Effector memory CD4-positive, alpha-beta T cell (primary cell): ENCODE measurements at regions not wholly inside any gene's neighbourhood (a gene's known extent, or its start where the extent isn't known, plus 50 kb on each side); places are given as distances from the start of the nearest gene placed in this dataset.

Experiments used
- DNase-seq, 3 donors: peaks; one replicate each; pipeline ENCODE4 v3.0.0-alpha.2; 2020
- H3K27ac ChIP-seq: 2 replicates; pipeline ENCODE4 v1.7.0; 2013; ENCODE audit warnings: mild to moderate bottlenecking, low read length, moderate library complexity; ENCODE audit not compliant: insufficient read depth, poor library complexity, severe bottlenecking
- H3K27me3 ChIP-seq: replicated peaks from 2 replicates; pipeline ENCODE4 v1.7.0; 2013; ENCODE audit warnings: mild to moderate bottlenecking, low read length; ENCODE audit not compliant: insufficient read depth, control insufficient read depth, poor library complexity, severe bottlenecking
- H3K36me3 ChIP-seq: 2 replicates; pipeline ENCODE4 v1.7.0; 2013; ENCODE audit warnings: mild to moderate bottlenecking, low read length, moderate library complexity; ENCODE audit not compliant: control insufficient read depth, insufficient read depth
- H3K4me1 ChIP-seq: 2 replicates; pipeline ENCODE4 v1.7.0; 2013; ENCODE audit warnings: low read length, mild to moderate bottlenecking; ENCODE audit not compliant: control insufficient read depth, insufficient read depth, poor library complexity, severe bottlenecking
- H3K4me3 ChIP-seq: 2 replicates; pipeline ENCODE4 v1.7.0; 2013; ENCODE audit warnings: low read length, low read depth, mild to moderate bottlenecking; ENCODE audit not compliant: insufficient read depth, poor library complexity, severe bottlenecking
- H3K9me3 ChIP-seq: 2 replicates; pipeline ENCODE4 v1.7.0; 2013; ENCODE audit warnings: mild to moderate bottlenecking, low read length, moderate library complexity; ENCODE audit not compliant: control insufficient read depth

DNA sequence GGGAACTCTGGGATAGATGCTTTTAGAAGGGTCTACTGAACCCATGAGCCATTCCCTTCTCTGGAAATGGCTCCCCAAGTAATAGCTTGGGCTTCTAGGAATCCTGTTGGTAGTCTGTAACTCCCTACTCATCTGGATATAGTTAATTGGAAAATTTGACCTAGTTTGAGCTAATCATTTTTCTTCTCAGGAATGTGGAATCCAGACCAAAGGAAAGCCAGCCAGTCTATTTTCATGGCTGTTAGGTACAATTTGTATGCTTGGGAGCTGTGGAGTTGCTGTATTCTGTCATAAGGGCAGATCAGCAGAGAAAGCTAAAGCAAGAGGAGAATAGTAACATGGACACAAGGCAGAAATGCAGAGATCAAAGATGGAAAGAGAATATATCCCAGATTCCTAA is 71.6 kb upstream of the C1GALT1 start:
- H3K27me3 ChIP-seq = no peaks in the 10 kb centered on the region
- H3K9me3 ChIP-seq = no peaks in the 10 kb centered on the region
- H3K4me3 ChIP-seq = no peak overlapping the region
- no peak overlapping the region for H3K27ac ChIP-seq
- no peak for DNase-seq
- H3K36me3 ChIP-seq = no peaks in the 10 kb centered on the region
- H3K4me1 ChIP-seq = no peaks in the 10 kb centered on the region

DNA sequence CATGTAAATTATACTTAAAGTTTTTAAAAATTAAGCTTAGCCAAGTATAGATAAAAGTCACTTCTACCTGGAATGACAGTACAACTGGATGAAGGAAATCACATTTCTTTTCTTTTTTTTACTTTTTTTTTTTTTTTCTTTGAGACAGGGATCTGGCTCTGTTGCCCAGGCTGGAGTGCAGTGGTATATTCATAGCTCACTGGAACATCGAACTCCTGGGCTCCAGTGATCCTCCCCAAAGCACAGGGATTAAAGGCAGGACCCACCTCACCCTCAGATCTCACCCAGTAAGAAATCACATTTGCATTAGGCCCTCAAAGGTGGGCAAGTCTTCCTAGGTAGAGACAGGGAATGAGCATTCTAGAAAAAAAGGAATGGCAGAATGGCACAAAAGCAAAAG is 69.5 kb upstream of the C1GALT1 start:
- no peaks in the 10 kb centered on the region for H3K9me3 ChIP-seq
- H3K36me3 ChIP-seq = no peaks in the 10 kb centered on the region
- no peaks in the 10 kb centered on the region for H3K27me3 ChIP-seq
- no peaks in the 10 kb centered on the region for H3K4me1 ChIP-seq
- no peak for DNase-seq
- no peak overlapping the region for H3K27ac ChIP-seq
- no peak overlapping the region for H3K4me3 ChIP-seq

DNA sequence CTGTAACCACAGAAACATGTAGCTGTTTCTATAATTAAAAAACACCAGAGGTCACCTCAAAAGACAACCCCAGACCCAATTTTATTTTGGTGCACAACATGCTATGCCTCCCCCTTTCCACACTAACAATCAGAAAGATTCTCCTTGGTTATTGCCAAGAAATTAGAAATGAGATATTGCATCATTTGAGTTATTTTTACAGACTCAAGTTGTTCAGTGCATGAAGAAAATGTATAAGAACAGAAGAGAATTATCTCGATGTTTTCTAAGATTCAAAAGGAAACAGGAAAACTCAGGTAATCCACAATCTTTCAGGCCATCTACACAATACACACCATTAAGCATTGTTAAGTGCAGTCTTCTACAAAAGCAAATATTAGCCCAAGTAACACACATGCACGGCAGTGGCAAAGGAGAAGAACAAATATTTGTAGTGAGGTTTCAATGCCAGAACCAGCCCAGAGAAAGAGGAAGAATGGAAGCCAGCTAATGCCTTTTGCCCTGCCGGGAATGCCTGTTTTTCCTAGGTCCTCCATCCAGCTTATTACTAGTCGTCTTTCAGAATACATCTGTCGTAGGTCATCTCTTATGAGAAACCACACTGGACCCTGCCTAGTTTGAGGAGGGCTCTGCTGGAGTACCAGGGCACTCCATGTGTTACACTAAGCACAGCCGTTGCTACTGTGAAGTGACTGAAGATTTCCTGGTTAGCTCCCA is 67.6 kb upstream of the C1GALT1 start:
- Histone ChIP-seq H3K27ac (no peak overlapping the region), H3K4me3 (no peak overlapping the region)
- DNase-seq = no peak

DNA sequence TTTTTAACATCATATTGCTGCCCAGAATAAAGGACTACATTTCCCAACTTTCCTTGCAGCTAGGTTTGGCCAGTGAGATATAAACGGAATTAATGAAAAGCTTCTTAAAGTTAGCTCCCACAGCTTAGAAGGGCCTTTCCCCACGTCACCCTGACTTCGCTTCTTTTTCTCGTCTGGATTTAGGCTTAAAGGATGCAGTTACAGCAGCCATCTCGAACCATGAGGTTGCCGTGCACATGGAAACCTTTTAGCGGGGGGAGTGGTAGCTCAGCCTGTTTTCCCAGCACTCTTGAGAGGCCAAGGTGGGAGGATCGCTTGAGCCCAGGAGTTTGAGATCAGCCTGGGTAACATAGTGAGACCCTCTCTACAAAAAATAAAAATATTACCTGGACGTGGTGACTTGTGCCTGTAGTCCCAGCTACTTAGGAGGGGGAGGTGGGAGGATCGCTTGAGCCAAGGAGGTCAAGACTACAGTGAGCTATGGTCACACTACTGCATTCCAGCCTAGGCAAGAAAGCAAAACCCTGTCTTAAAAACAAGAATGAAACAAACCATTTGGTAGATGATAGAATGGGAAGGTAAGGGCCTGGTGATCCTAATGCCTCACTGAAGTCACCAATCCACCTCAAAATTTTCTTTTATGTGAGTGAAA is 64.3 kb upstream of the C1GALT1 start:
- Histone ChIP-seq H3K27ac (no peak overlapping the region), H3K4me1 (no peaks in the 10 kb centered on the region), H3K4me3 (no peak overlapping the region), H3K9me3 (no peaks in the 10 kb centered on the region), H3K27me3 (no peaks in the 10 kb centered on the region), H3K36me3 (no peaks in the 10 kb centered on the region)
- no peak for DNase-seq

More for the DNA sequence above, 67.6 kb upstream of the C1GALT1 start:
- Histone ChIP-seq H3K27me3 (no peaks in the 10 kb centered on the region), H3K4me1 (no peaks in the 10 kb centered on the region), H3K36me3 (no peaks in the 10 kb centered on the region), H3K9me3 (no peaks in the 10 kb centered on the region)

DNA sequence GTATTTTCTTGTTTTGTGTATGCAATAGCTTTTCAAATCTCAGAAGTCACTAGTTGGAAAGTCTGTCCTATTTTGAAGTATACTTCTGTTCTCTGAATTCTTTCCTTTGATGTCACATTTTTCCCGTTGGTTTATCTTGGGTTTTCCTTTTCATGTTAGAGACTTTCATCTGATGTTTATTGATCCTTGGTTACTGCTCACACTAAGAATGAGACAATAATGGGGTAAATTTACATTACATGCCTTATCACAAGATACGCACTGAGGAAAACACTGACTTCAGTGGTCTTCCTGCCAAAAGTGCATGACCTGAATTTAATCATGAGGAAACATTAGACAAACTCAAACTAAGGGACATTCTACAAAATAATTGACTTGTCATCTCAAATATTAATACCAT is 63.5 kb upstream of the C1GALT1 start:
- no peak for DNase-seq
- no peaks in the 10 kb centered on the region for H3K36me3 ChIP-seq
- H3K27ac ChIP-seq = no peak overlapping the region
- H3K27me3 ChIP-seq = no peaks in the 10 kb centered on the region
- H3K9me3 ChIP-seq = no peaks in the 10 kb centered on the region
- no peak overlapping the region for H3K4me3 ChIP-seq
- H3K4me1 ChIP-seq = no peaks in the 10 kb centered on the region

DNA sequence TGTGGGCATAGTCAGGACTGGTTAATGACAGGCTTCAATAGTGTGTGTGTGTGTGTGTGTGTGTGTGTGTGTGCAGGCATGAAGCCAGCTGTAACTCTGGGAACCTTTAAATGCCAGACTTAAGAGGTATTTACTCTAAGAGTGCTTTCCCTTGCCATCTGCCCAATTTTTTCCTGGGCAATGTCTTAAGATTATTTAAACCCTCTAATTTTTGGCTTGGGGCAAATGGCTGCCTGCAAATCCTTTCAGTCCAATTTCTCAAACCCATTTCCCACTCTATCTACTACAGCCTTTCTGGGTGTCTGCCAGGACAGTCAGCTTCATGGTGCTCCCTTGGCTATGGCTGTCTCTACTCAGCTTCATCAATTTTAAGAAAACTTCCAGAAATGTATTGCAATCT is 62.6 kb upstream of the C1GALT1 start:
- H3K27me3 ChIP-seq = no peaks in the 10 kb centered on the region
- no peaks in the 10 kb centered on the region for H3K4me1 ChIP-seq
- DNase-seq = no peak
- H3K27ac ChIP-seq = no peak overlapping the region
- no peaks in the 10 kb centered on the region for H3K9me3 ChIP-seq
- H3K36me3 ChIP-seq = no peaks in the 10 kb centered on the region
- H3K4me3 ChIP-seq = no peak overlapping the region

DNA sequence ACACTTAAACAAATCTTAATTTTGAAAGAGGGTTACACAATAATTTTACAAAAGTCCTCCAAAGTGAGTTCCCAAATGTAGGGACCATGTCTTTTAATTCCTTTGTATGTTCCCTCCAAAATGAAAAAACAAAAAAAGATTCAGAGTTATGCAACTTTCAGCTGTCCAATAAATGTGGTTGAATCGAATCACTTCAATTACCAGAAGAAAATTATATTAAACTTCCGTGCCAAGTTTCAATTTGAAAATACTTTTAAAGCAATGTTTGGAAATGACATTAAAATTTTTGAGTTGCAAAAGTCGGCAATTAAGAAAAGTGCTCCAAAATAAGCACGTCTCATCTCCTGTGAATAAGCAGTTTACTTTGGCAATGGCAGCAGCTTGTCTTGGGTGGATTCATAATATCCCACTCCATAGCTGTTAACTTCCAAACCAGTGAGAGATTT is 60.3 kb upstream of the C1GALT1 start:
- no peaks in the 10 kb centered on the region for H3K27me3 ChIP-seq
- no peaks in the 10 kb centered on the region for H3K36me3 ChIP-seq
- no peaks in the 10 kb centered on the region for H3K9me3 ChIP-seq
- DNase-seq = no peak
- H3K4me3 ChIP-seq = no peak overlapping the region
- H3K27ac ChIP-seq = no peak overlapping the region
- no peaks in the 10 kb centered on the region for H3K4me1 ChIP-seq

DNA sequence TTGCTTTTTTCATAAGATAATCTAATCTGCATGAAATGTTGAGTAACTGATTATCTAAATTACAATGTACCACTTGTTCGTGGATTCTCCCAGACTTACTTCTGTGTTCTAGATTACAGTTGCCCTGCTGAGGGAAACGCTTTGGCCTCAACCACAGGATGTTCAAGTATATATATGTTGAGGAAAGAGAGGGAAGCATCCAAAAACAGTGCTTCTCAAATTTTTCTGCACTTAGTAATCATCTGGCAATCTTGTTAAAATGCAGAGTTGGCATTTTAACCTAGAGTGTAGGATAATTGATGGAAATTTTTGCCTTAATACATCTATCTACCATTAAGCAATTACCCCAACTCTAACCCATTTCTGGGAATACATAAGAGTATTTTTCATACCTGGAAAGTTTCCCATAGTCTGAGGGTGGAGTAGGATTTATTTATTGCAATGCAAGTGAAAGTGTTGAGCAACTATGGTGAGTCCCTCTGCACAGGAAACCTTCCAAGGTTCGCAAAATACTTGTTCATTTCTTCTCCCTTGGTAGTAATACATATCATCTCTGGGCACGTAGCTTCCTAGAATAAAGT is 59.6 kb upstream of the C1GALT1 start:
- no peaks in the 10 kb centered on the region for H3K27me3 ChIP-seq
- H3K36me3 ChIP-seq = no peaks in the 10 kb centered on the region
- H3K9me3 ChIP-seq = no peaks in the 10 kb centered on the region
- no peaks in the 10 kb centered on the region for H3K4me1 ChIP-seq
- no peak for DNase-seq
- no peak overlapping the region for H3K27ac ChIP-seq
- no peak overlapping the region for H3K4me3 ChIP-seq

DNA sequence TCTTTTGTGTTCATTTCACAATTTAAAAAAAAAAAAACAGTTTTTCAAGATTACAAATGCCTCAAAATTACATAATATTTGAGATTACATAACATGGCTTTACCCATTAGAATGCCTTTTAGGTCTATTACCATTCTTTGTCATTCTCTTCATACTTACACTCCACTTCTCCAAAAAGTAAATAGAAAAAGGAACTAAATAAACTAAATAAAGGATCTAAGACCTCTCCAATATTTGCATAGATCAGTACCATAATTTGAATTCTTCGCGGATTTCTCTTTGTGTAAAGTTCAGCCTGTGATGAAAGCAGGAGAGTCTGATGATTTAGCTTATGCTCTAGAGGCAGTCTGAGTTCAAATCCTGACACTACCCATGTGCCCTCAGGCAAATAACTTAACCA is 56.4 kb upstream of the C1GALT1 start:
- no peaks in the 10 kb centered on the region for H3K36me3 ChIP-seq
- DNase-seq = no peak
- no peaks in the 10 kb centered on the region for H3K27me3 ChIP-seq
- no peaks in the 10 kb centered on the region for H3K4me1 ChIP-seq
- H3K9me3 ChIP-seq = no peaks in the 10 kb centered on the region
- no peak overlapping the region for H3K4me3 ChIP-seq
- H3K27ac ChIP-seq = no peak overlapping the region

DNA sequence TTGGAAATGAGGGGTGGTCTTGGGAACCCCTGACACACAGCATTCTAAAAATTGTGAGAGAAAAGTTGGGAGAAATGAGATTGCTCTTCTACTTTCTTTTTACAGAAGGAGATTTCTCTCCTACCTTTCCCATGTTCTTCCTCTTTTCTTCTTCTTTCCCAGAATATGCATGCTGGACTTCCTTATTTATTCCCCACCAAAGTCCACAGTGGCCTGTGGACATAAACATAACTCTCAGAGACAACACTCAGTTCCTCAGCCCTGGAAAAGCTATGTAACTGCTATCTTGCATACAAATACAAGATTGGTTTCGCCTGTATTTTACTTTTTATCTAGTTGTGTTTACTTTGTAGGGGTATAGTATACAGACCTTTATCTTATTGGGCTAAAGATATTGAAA is 54.6 kb upstream of the C1GALT1 start:
- no peaks in the 10 kb centered on the region for H3K9me3 ChIP-seq
- H3K4me1 ChIP-seq = no peaks in the 10 kb centered on the region
- H3K27ac ChIP-seq = no peak overlapping the region
- no peaks in the 10 kb centered on the region for H3K36me3 ChIP-seq
- H3K27me3 ChIP-seq = no peaks in the 10 kb centered on the region
- no peak overlapping the region for H3K4me3 ChIP-seq
- DNase-seq = no peak
